GM12878 (cell line): ENCODE measurements at regions not wholly inside any gene's neighbourhood (a gene's known extent, or its start where the extent isn't known, plus 50 kb on each side); places are given as distances from the start of the nearest gene placed in this dataset.

ENCODE experiments used
- ATAC-seq: fragments of 200-7000 bp; cut with Tn5 transposase; 3 replicates; pipeline ENCODE4 v1.9.1; 2020; ENCODE audit warnings: mild to moderate bottlenecking, moderate library complexity
- BruUV-seq: library from RNA; stranded (reverse); fragments of 400-500 nt; replicated peaks from 2 replicates; lab custom pipeline; 2021; lab: Mats Ljungman, UMichigan
- CTCF ChIA-PET: fragments of 300-600 bp; sonication (Branson Sonifier 250); formaldehyde crosslinking; extraction: SDS; loops from one replicate; lab custom pipeline; 2021; ENCODE audit warnings: inconsistent platforms; lab: Yijun Ruan, JAX
- POLR2A ChIA-PET: fragments of 350-600 bp; formaldehyde crosslinking; extraction: SDS; loops from one replicate; lab custom pipeline; 2021; ENCODE audit warnings: inconsistent platforms; lab: Charles Lee
- RAD21 ChIA-PET: fragments of 300-600 bp; sonication (Branson Sonifier 250); formaldehyde crosslinking; loops from one replicate; lab custom pipeline; 2023; ENCODE audit warnings: antibody characterized with exemption; ENCODE audit not compliant: unreplicated experiment; lab: Charles Lee
- SMC1A ChIA-PET: fragments of 300-600 bp; sonication (Branson Sonifier 250); formaldehyde crosslinking; loops from one replicate; lab custom pipeline; 2023; ENCODE audit not compliant: unreplicated experiment, uncharacterized antibody; lab: Charles Lee
- DNase-seq: peaks from one replicate; pipeline ENCODE4 v3.0.0-alpha.2; 2011; ENCODE audit warnings: low read depth, low spot score
- FAIRE-seq: peaks from 3 replicates; lab custom pipeline; 2011; peaks lifted over from hg19 to GRCh38; lab: Jason Lieb, UNC
- H2AFZ ChIP-seq: 2 replicates; pipeline ENCODE4 v1.6.0; 2011; ENCODE audit warnings: low read depth, low read length, control low read depth; ENCODE audit not compliant: control insufficient read depth
- H3K27ac ChIP-seq: 2 replicates; pipeline ENCODE4 v1.5.1; 2011; ENCODE audit warnings: control low read depth; ENCODE audit not compliant: control insufficient read depth, insufficient read depth
- H3K27me3 ChIP-seq, 2 experiments: replicated peaks in 1 of 2; 2 replicates each; pipeline versions ENCODE4 v1.6.0 to v1.6.1; 2011; ENCODE audit warnings: low read length in 1 of 2; ENCODE audit not compliant: control insufficient read depth in 2 of 2, insufficient read depth in 2 of 2
- H3K36me3 ChIP-seq, 2 experiments: 2 replicates each; pipeline ENCODE4 v1.5.1; 2011; ENCODE audit warnings: low read length in 1 of 2; ENCODE audit not compliant: control insufficient read depth in 2 of 2, insufficient read depth in 2 of 2
- H3K4me1 ChIP-seq: 2 replicates; pipeline ENCODE4 v1.6.1; 2011; ENCODE audit warnings: mild to moderate bottlenecking, low read length, moderate library complexity, mixed read lengths; ENCODE audit not compliant: control insufficient read depth, insufficient read depth
- H3K4me2 ChIP-seq: 2 replicates; pipeline ENCODE4 v1.6.0; 2011; ENCODE audit warnings: control low read depth; ENCODE audit not compliant: control insufficient read depth, insufficient read depth
- H3K4me3 ChIP-seq: fragments of 200-600 bp; sonication (generic); 2 replicates; pipeline ENCODE4 v1.5.1; 2016
- H3K79me2 ChIP-seq: 2 replicates; pipeline ENCODE4 v1.6.0; 2011; ENCODE audit warnings: low read length; ENCODE audit not compliant: control insufficient read depth, insufficient read depth
- H3K9ac ChIP-seq: 2 replicates; pipeline ENCODE4 v1.8.0; 2011; ENCODE audit warnings: low read length, control low read depth, mixed read lengths; ENCODE audit not compliant: control insufficient read depth, insufficient read depth
- H3K9me3 ChIP-seq: replicated peaks from 3 replicates; pipeline ENCODE4 v1.5.1; 2011; ENCODE audit warnings: mild to moderate bottlenecking, low read length; ENCODE audit not compliant: control insufficient read depth, insufficient read depth
- H4K20me1 ChIP-seq: 2 replicates; pipeline ENCODE4 v1.6.0; 2011; ENCODE audit not compliant: control insufficient read depth, insufficient read depth
- ATF7 ChIP-seq: fragments of 450-650 bp; IDR thresholded peaks from 2 replicates; pipeline ENCODE4 v1.6.1; 2016; ENCODE audit warnings: low read depth, mild to moderate bottlenecking
- CBX3 ChIP-seq: fragments of 200-600 bp; sonication (generic); IDR thresholded peaks from 2 replicates; pipeline ENCODE4 v1.6.1; 2016; ENCODE audit warnings: low read depth, borderline replicate concordance
- CHD4 ChIP-seq: fragments of 200-600 bp; sonication (generic); IDR thresholded peaks from 2 replicates; pipeline ENCODE4 v1.6.1; 2016; ENCODE audit warnings: mild to moderate bottlenecking
- IKZF2 ChIP-seq, 2 experiments: fragments of 450-650 bp; IDR thresholded peaks; 2 replicates each; pipeline ENCODE4 v1.6.1; 2017; ENCODE audit warnings: mild to moderate bottlenecking in 2 of 2, moderate library complexity in 2 of 2
- KLF5 ChIP-seq: fragments of 450-650 bp; IDR thresholded peaks from 2 replicates; pipeline ENCODE4 v1.6.1; 2014; ENCODE audit warnings: mild to moderate bottlenecking; ENCODE audit not compliant: partially characterized antibody
- MYB ChIP-seq: fragments of 150-350 bp; IDR thresholded peaks from 2 replicates; pipeline ENCODE4 v1.6.1; 2014; ENCODE audit warnings: mild to moderate bottlenecking, low read depth, low read length, borderline replicate concordance
- NFIC ChIP-seq: IDR thresholded peaks from 2 replicates; pipeline ENCODE4 v1.6.1; 2012; ENCODE audit warnings: low read depth, mild to moderate bottlenecking, inconsistent platforms, low read length, moderate library complexity
- NR2C1 ChIP-seq: fragments of 450-650 bp; IDR thresholded peaks from 2 replicates; pipeline ENCODE4 v1.6.1; 2017; ENCODE audit warnings: antibody characterized with exemption, mild to moderate bottlenecking, moderate library complexity
- PAX5 ChIP-seq: IDR thresholded peaks from 2 replicates; pipeline ENCODE4 v1.6.1; 2011; ENCODE audit warnings: low read depth, low read length, borderline replicate concordance
- PAX8 ChIP-seq: fragments of 450-650 bp; IDR thresholded peaks from 2 replicates; pipeline ENCODE4 v1.6.1; 2017; ENCODE audit warnings: mild to moderate bottlenecking, moderate library complexity
- RAD51 ChIP-seq: fragments of 450-650 bp; IDR thresholded peaks from 2 replicates; pipeline ENCODE4 v1.6.1; 2016; ENCODE audit warnings: moderate library complexity, mild to moderate bottlenecking, inconsistent platforms
- SPI1 ChIP-seq: IDR thresholded peaks from 2 replicates; pipeline ENCODE4 v1.6.1; 2011; ENCODE audit warnings: low read depth, mild to moderate bottlenecking, low read length, moderate library complexity, borderline replicate concordance; ENCODE audit not compliant: insufficient read depth
- YBX1 ChIP-seq: fragments of 450-650 bp; IDR thresholded peaks from 2 replicates; pipeline ENCODE4 v1.6.1; 2016; ENCODE audit warnings: antibody characterized with exemption
- ZNF274 ChIP-seq: IDR thresholded peaks from one replicate; pipeline ENCODE4 v1.8.0; 2011; ENCODE audit not compliant: insufficient read length, insufficient read depth
- ZSCAN29 ChIP-seq: fragments of 450-650 bp; IDR thresholded peaks from 2 replicates; pipeline ENCODE4 v1.6.1; 2017; ENCODE audit warnings: mild to moderate bottlenecking, moderate library complexity
- WGBS: methylation state at CpG from one replicate; pipeline ENCODE4 v1.1.6; 2016; ENCODE audit warnings: low lambda C conversion rate; ENCODE audit not compliant: insufficient replicate concordance, insufficient coverage; ENCODE audit errors: missing lambda C conversion rate; 5-methylcytosine and 5-hydroxymethylcytosine counted together
- in situ Hi-C: fragments of 300-500 bp; cut with MboI; formaldehyde crosslinking; loops from 9 replicates; pipeline ENCODE4 v1.14.3; 2018; ENCODE audit warnings: mixed read lengths
- intact Hi-C: fragments of 100-400 bp; cut with micrococcal nuclease; formaldehyde crosslinking; loops from one replicate; pipeline ENCODE4 v1.14.2; 2022; ENCODE audit not compliant: unreplicated experiment
- TF ChIP-seq, protein P1 (sequence below): fragments of 450-650 bp; IDR thresholded peaks from 2 replicates; pipeline ENCODE4 v1.6.1; 2017; ENCODE audit warnings: mild to moderate bottlenecking, moderate library complexity
- TF ChIP-seq, protein P2 (sequence below): IDR thresholded peaks from 2 replicates; pipeline ENCODE4 v1.6.1; 2012; ENCODE audit warnings: low read depth, low read length, improper control_type of control experiment
- TF ChIP-seq, protein P3 (sequence below): fragments of 450-650 bp; conservative IDR thresholded peaks from 2 replicates; pipeline ENCODE4 v1.6.1; 2017; ENCODE audit warnings: mild to moderate bottlenecking, moderate library complexity
- TF ChIP-seq, protein P4 (sequence below): IDR thresholded peaks from 2 replicates; pipeline ENCODE4 v1.6.1; 2011; ENCODE audit warnings: low read depth, low read length, improper control_type of control experiment, borderline replicate concordance

DNA sequence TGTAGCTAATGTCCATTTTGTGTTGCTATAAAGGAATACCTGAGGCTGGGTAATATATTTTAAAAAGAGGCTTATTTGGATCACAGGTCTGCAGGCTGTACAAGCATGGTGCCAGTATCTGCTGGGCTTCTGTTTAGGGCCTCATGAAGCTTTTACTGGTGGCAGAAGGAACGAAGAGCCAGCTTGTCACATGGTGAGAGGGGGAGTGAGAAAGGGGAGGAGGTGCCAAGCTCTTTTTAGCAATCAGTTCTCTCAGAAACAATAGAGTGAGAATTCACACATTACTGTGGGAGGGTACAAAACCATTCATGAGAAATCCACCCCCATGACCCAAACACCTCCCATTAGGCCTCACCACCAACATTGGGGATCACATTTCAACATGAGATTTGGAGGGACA is 340.9 kb downstream of the RASEF start (continued):
- TF ChIP-seq, protein P1, sequence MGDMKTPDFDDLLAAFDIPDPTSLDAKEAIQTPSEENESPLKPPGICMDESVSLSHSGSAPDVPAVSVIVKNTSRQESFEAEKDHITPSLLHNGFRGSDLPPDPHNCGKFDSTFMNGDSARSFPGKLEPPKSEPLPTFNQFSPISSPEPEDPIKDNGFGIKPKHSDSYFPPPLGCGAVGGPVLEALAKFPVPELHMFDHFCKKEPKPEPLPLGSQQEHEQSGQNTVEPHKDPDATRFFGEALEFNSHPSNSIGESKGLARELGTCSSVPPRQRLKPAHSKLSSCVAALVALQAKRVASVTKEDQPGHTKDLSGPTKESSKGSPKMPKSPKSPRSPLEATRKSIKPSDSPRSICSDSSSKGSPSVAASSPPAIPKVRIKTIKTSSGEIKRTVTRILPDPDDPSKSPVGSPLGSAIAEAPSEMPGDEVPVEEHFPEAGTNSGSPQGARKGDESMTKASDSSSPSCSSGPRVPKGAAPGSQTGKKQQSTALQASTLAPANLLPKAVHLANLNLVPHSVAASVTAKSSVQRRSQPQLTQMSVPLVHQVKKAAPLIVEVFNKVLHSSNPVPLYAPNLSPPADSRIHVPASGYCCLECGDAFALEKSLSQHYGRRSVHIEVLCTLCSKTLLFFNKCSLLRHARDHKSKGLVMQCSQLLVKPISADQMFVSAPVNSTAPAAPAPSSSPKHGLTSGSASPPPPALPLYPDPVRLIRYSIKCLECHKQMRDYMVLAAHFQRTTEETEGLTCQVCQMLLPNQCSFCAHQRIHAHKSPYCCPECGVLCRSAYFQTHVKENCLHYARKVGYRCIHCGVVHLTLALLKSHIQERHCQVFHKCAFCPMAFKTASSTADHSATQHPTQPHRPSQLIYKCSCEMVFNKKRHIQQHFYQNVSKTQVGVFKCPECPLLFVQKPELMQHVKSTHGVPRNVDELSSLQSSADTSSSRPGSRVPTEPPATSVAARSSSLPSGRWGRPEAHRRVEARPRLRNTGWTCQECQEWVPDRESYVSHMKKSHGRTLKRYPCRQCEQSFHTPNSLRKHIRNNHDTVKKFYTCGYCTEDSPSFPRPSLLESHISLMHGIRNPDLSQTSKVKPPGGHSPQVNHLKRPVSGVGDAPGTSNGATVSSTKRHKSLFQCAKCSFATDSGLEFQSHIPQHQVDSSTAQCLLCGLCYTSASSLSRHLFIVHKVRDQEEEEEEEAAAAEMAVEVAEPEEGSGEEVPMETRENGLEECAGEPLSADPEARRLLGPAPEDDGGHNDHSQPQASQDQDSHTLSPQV, result no peak
- no peak for TF ChIP-seq NFIC
- no peak for TF ChIP-seq ZSCAN29
- TF ChIP-seq IKZF2 (IDR thresholded peaks at IDR 0.05), result no peak
- no peak for TF ChIP-seq KLF5
- TF ChIP-seq, protein P2, sequence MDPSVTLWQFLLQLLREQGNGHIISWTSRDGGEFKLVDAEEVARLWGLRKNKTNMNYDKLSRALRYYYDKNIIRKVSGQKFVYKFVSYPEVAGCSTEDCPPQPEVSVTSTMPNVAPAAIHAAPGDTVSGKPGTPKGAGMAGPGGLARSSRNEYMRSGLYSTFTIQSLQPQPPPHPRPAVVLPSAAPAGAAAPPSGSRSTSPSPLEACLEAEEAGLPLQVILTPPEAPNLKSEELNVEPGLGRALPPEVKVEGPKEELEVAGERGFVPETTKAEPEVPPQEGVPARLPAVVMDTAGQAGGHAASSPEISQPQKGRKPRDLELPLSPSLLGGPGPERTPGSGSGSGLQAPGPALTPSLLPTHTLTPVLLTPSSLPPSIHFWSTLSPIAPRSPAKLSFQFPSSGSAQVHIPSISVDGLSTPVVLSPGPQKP, result no peak
- no peak for TF ChIP-seq MYB
- no peak for TF ChIP-seq PAX8

DNA sequence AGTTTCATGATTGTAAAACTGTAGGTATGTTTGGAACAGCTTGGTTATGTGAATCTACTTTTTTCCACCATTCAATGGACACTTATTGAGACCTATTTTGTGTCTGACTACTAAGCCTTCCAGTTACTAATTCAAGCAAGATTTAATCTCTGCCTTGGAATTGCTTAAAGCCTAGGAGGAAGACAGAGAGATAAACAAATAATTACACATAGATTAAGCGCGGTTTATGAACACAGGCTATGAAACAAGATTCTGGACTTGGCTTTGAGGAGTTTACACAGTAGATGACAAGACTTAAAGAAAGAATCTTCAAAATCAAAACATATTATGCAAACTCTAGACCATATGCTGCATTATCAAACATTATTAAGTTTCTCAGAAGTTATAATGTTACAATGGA is 340.4 kb downstream of the RASEF start:
- intact Hi-C loops, result no loop called here
- ATAC-seq, result no peak
- RAD21 ChIA-PET, result no interaction called here
- no peak for TF ChIP-seq CBX3
- TF ChIP-seq, protein P3, sequence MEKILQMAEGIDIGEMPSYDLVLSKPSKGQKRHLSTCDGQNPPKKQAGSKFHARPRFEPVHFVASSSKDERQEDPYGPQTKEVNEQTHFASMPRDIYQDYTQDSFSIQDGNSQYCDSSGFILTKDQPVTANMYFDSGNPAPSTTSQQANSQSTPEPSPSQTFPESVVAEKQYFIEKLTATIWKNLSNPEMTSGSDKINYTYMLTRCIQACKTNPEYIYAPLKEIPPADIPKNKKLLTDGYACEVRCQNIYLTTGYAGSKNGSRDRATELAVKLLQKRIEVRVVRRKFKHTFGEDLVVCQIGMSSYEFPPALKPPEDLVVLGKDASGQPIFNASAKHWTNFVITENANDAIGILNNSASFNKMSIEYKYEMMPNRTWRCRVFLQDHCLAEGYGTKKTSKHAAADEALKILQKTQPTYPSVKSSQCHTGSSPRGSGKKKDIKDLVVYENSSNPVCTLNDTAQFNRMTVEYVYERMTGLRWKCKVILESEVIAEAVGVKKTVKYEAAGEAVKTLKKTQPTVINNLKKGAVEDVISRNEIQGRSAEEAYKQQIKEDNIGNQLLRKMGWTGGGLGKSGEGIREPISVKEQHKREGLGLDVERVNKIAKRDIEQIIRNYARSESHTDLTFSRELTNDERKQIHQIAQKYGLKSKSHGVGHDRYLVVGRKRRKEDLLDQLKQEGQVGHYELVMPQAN, result no peak
- no peak for TF ChIP-seq ATF7
- TF ChIP-seq CHD4, result no peak
- TF ChIP-seq ZNF274, result no peak
- TF ChIP-seq YBX1, result no peak
- TF ChIP-seq NR2C1, result no peak
- no peak for TF ChIP-seq RAD51
- no peak for TF ChIP-seq SPI1
- TF ChIP-seq, protein P4, sequence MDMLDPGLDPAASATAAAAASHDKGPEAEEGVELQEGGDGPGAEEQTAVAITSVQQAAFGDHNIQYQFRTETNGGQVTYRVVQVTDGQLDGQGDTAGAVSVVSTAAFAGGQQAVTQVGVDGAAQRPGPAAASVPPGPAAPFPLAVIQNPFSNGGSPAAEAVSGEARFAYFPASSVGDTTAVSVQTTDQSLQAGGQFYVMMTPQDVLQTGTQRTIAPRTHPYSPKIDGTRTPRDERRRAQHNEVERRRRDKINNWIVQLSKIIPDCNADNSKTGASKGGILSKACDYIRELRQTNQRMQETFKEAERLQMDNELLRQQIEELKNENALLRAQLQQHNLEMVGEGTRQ, result no peak
- no peak for TF ChIP-seq PAX5

More for the DNA sequence above, 340.4 kb downstream of the RASEF start:
- CTCF ChIA-PET, result no interaction called here
- Histone ChIP-seq H3K79me2 (no peaks in the 10 kb centered on the region), H3K4me1 (no peaks in the 10 kb centered on the region), H3K9me3 (no peaks in the 10 kb centered on the region; the same call in 2 of the 3 replicates), H3K9ac (no peak overlapping the region), H3K27ac (no peak overlapping the region), H3K27me3 (no peaks in the 10 kb centered on the region), H2AFZ (no peak overlapping the region), H3K36me3 (no peaks in the 10 kb centered on the region), H4K20me1 (no peaks in the 10 kb centered on the region), H3K4me2 (no peak overlapping the region), H3K4me3 (no peak overlapping the region)
- no TSS peak for BruUV-seq
- in situ Hi-C loops, result no loop called here
- POLR2A ChIA-PET, result no interaction called here
- 80% methylated on average over 2 of the region's 2 CpGs for WGBS
- DNase-seq (no peak), FAIRE-seq (no peak)
- SMC1A ChIA-PET, result no interaction called here
